IMR-90 (cell line): ENCODE measurements at regions not wholly inside any gene's neighbourhood (a gene's known extent, or its start where the extent isn't known, plus 50 kb on each side); places are given as distances from the start of the nearest gene placed in this dataset.

ENCODE experiments used
- ATAC-seq: fragments of 200-7000 bp; cut with Tn5 transposase; 2 replicates; pipeline ENCODE4 v1.9.1; 2020; ENCODE audit warnings: low read depth, mild to moderate bottlenecking, moderate library complexity
- BruUV-seq: library from RNA; stranded (reverse); fragments of 400-500 nt; replicated peaks from 2 replicates; lab custom pipeline; 2021; lab: Mats Ljungman, UMichigan
- CTCF ChIA-PET: fragments of 300-600 bp; formaldehyde crosslinking; extraction: SDS; loops from one replicate; lab custom pipeline; 2021; ENCODE audit warnings: antibody characterized with exemption; lab: Yijun Ruan, JAX
- POLR2A ChIA-PET: fragments of 300-600 bp; sonication (Branson Sonifier 250); formaldehyde crosslinking; loops from one replicate; lab custom pipeline; 2022; ENCODE audit warnings: antibody characterized with exemption; ENCODE audit not compliant: unreplicated experiment; lab: Charles Lee
- DNase-seq: peaks from one replicate; pipeline ENCODE4 v3.0.0; 2013
- H2AFZ ChIP-seq: replicated peaks from 2 replicates; pipeline ENCODE3; 2013; ENCODE audit warnings: low read length, mild to moderate bottlenecking; ENCODE audit not compliant: poor library complexity
- H2AK5ac ChIP-seq: 2 replicates; pipeline ENCODE4 v1.6.1; 2013; ENCODE audit warnings: low read depth, low read length, inconsistent platforms
- H2AK9ac ChIP-seq: replicated peaks from 2 replicates; pipeline ENCODE3; 2013; ENCODE audit warnings: mild to moderate bottlenecking, low read depth, low read length, moderate library complexity; ENCODE audit not compliant: poor library complexity
- H2BK120ac ChIP-seq: 2 replicates; pipeline ENCODE4 v1.6.1; 2013; ENCODE audit warnings: low read depth, low read length, inconsistent platforms
- H2BK15ac ChIP-seq: 3 replicates; pipeline ENCODE4 v1.6.1; 2013; ENCODE audit warnings: low read depth, low read length, inconsistent platforms
- H2BK20ac ChIP-seq: 2 replicates; pipeline ENCODE4 v1.6.1; 2013; ENCODE audit warnings: low read depth, mild to moderate bottlenecking, inconsistent platforms, low read length, moderate library complexity
- H2BK5ac ChIP-seq: 2 replicates; pipeline ENCODE4 v1.6.1; 2013; ENCODE audit warnings: mild to moderate bottlenecking, low read depth, low read length, inconsistent platforms; ENCODE audit not compliant: poor library complexity, severe bottlenecking
- H3K14ac ChIP-seq: replicated peaks from 2 replicates; pipeline ENCODE4 v1.6.1; 2013; ENCODE audit warnings: low read depth, low read length, inconsistent platforms
- H3K18ac ChIP-seq: 2 replicates; pipeline ENCODE4 v1.6.1; 2013; ENCODE audit warnings: low read depth, low read length, control low read depth
- H3K23ac ChIP-seq: 2 replicates; pipeline ENCODE4 v1.6.1; 2013; ENCODE audit warnings: low read depth, low read length, inconsistent platforms
- H3K27ac ChIP-seq: 2 replicates; pipeline ENCODE4 v1.5.1; 2013; ENCODE audit warnings: mild to moderate bottlenecking, control low read depth, low read length; ENCODE audit not compliant: insufficient read depth
- H3K27me3 ChIP-seq: 2 replicates; pipeline ENCODE4 v1.6.1; 2013; ENCODE audit warnings: low read length; ENCODE audit not compliant: control insufficient read depth, insufficient read depth
- H3K36me3 ChIP-seq: 2 replicates; pipeline ENCODE4 v1.6.1; 2013; ENCODE audit warnings: low read length, mixed read lengths; ENCODE audit not compliant: control insufficient read depth, insufficient read depth
- H3K4ac ChIP-seq: 2 replicates; pipeline ENCODE4 v1.6.1; 2013; ENCODE audit warnings: low read depth, low read length, inconsistent platforms
- H3K4me1 ChIP-seq: 2 replicates; pipeline ENCODE4 v1.6.1; 2013; ENCODE audit warnings: low read length, mixed read lengths; ENCODE audit not compliant: control insufficient read depth, insufficient read depth
- H3K4me2 ChIP-seq: 2 replicates; pipeline ENCODE4 v1.6.1; 2013; ENCODE audit warnings: low read depth, mild to moderate bottlenecking, control low read depth, low read length, moderate library complexity
- H3K4me3 ChIP-seq: 2 replicates; pipeline ENCODE4 v1.5.1; 2013; ENCODE audit warnings: low read depth, mild to moderate bottlenecking, control low read depth, low read length, moderate library complexity; ENCODE audit not compliant: insufficient read depth
- H3K56ac ChIP-seq: 2 replicates; pipeline ENCODE4 v1.6.1; 2013; ENCODE audit warnings: low read length, inconsistent platforms; ENCODE audit not compliant: insufficient read depth; ENCODE audit errors: extremely low read depth
- H3K79me1 ChIP-seq, 2 experiments: 2 replicates each; pipeline ENCODE4 v1.6.1; 2013; ENCODE audit warnings: low read length in 2 of 2, inconsistent platforms in 1 of 2, low read depth in 1 of 2
- H3K9ac ChIP-seq: 2 replicates; pipeline ENCODE4 v1.6.1; 2013; ENCODE audit warnings: low read depth, low read length, control low read depth
- H3K9me1 ChIP-seq: 2 replicates; pipeline ENCODE4 v1.6.1; 2013; ENCODE audit warnings: low read length, inconsistent platforms; ENCODE audit not compliant: insufficient read depth
- H3K9me3 ChIP-seq: 2 replicates; pipeline ENCODE4 v1.6.1; 2013; ENCODE audit warnings: low read length; ENCODE audit not compliant: control insufficient read depth, insufficient read depth
- H4K20me1 ChIP-seq: 2 replicates; pipeline ENCODE4 v1.6.1; 2013; ENCODE audit warnings: low read length, inconsistent platforms; ENCODE audit not compliant: insufficient read depth
- H4K5ac ChIP-seq: 2 replicates; pipeline ENCODE4 v1.6.1; 2013; ENCODE audit warnings: mild to moderate bottlenecking, low read depth, low read length, control low read depth
- H4K8ac ChIP-seq, 2 experiments: 2 replicates each; pipeline ENCODE4 v1.6.1; 2013; ENCODE audit warnings: low read depth in 2 of 2, low read length in 2 of 2, control low read depth in 1 of 2, inconsistent platforms in 1 of 2
- H4K91ac ChIP-seq: 2 replicates; pipeline ENCODE4 v1.6.1; 2013; ENCODE audit warnings: low read depth, low read length, inconsistent platforms; ENCODE audit not compliant: insufficient read depth
- CEBPB ChIP-seq: IDR thresholded peaks from 2 replicates; pipeline ENCODE4 v1.6.1; 2012; ENCODE audit warnings: low read depth, low read length, improper control_type of control experiment
- CHD1 ChIP-seq: IDR thresholded peaks from 2 replicates; pipeline ENCODE4 v1.6.1; 2012; ENCODE audit warnings: low read depth, low read length, improper control_type of control experiment
- FOS ChIP-seq: fragments of 150-350 bp; IDR thresholded peaks from 2 replicates; pipeline ENCODE4 v1.6.1; 2016; ENCODE audit warnings: low read depth, low read length
- MXI1 ChIP-seq: IDR thresholded peaks from 2 replicates; pipeline ENCODE4 v1.6.1; 2012; ENCODE audit warnings: low read depth, mild to moderate bottlenecking, low read length, moderate library complexity, borderline replicate concordance
- RFX5 ChIP-seq: IDR thresholded peaks from 2 replicates; pipeline ENCODE4 v1.8.0; 2012; ENCODE audit warnings: low read depth, mild to moderate bottlenecking, low read length, moderate library complexity
- SMC3 ChIP-seq: fragments of 150-350 bp; IDR thresholded peaks from 2 replicates; pipeline ENCODE4 v1.6.1; 2016; ENCODE audit warnings: low read depth, mild to moderate bottlenecking, antibody characterized with exemption, low read length, moderate library complexity
- WGBS, 2 experiments: methylation state at CpG; one replicate each; pipeline versions ENCODE4 v1.1.5 to v1.1.7; 2013; ENCODE audit warnings: missing lambda C conversion rate in 2 of 2; ENCODE audit not compliant: insufficient read length in 1 of 2; ENCODE audit errors: extremely low coverage in 2 of 2; 5-methylcytosine and 5-hydroxymethylcytosine counted together
- dilution Hi-C: fragments of 300-500 bp; cut with HindIII; formaldehyde crosslinking; loops from one replicate; pipeline ENCODE4 v1.14.3; 2018; ENCODE audit warnings: low sequenced_read_pairs; ENCODE audit not compliant: unreplicated experiment
- in situ Hi-C: fragments of 300-500 bp; cut with MboI; formaldehyde crosslinking; loops from 3 replicates; pipeline ENCODE4 v1.14.3; 2019; ENCODE audit warnings: low sequenced_read_pairs, inconsistent platforms, mixed read lengths
- intact Hi-C: fragments of 100-400 bp; cut with micrococcal nuclease; formaldehyde crosslinking; loops from 2 replicates; pipeline ENCODE4 v1.10.0; 2022

GRCh38 chr14:39665075-39665475 is 232.8 kb upstream of the FBXO33 start:
- BruUV-seq = no TSS peak
- no peak overlapping the region for H4K5ac ChIP-seq
- ChIA-PET POLR2A (no interaction called here), CTCF (no interaction called here)
- intact Hi-C loops = no loop called here
- no peak overlapping the region for H2BK120ac ChIP-seq
- no peak overlapping the region for H2AK9ac ChIP-seq
- no peak overlapping the region for H3K9ac ChIP-seq
- H4K8ac ChIP-seq = no peak overlapping the region
- ATAC-seq (no peak), DNase-seq (no peak)
- no peak overlapping the region for H3K14ac ChIP-seq
- H2BK20ac ChIP-seq = no peak overlapping the region
- no peak overlapping the region for H2AK5ac ChIP-seq
- in situ Hi-C loops = no loop called here
- no peak overlapping the region for H3K4me2 ChIP-seq
- H3K9me1 ChIP-seq = no peaks in the 10 kb centered on the region
- H3K23ac ChIP-seq = no peak overlapping the region
- no peak overlapping the region for H3K18ac ChIP-seq
- no peak overlapping the region for H4K91ac ChIP-seq
- H2BK5ac ChIP-seq = no peak overlapping the region
- no peaks in the 10 kb centered on the region for H3K27me3 ChIP-seq
- TF ChIP-seq FOS (no peak), SMC3 (no peak), RFX5 (no peak), CEBPB (no peak), CHD1 (no peak), MXI1 (no peak)
- H3K4me1 ChIP-seq = no peaks in the 10 kb centered on the region
- H2AFZ ChIP-seq = no peak overlapping the region
- H2BK15ac ChIP-seq = no peak overlapping the region
- no peak overlapping the region for H3K4ac ChIP-seq
- WGBS, 2 experiments = no CpG with 5 or more reads among the region's 1 CpG
- H3K4me3 ChIP-seq = no peak overlapping the region
- H3K79me1 ChIP-seq = no peaks in the 10 kb centered on the region
- no peak overlapping the region for H3K56ac ChIP-seq
- dilution Hi-C loops = no loop called here
- H3K27ac ChIP-seq = no peak overlapping the region
- peaks cover 6% of the 10 kb centered on the region for H3K9me3 ChIP-seq
- no peaks in the 10 kb centered on the region for H4K20me1 ChIP-seq
- H3K36me3 ChIP-seq = no peaks in the 10 kb centered on the region
